MM.1S (cell line): ENCODE measurements at regions not wholly inside any gene's neighbourhood (a gene's known extent, or its start where the extent isn't known, plus 50 kb on each side); places are given as distances from the start of the nearest gene placed in this dataset.

Source experiments
- CTCF ChIP-seq: fragments of 300-600 bp; sonication (generic); IDR thresholded peaks from 2 replicates; pipeline ENCODE4 v1.5.1; 2016; ENCODE audit warnings: antibody characterized with exemption, low read length, mixed read lengths
- EZH2 ChIP-seq: fragments of 300-600 bp; sonication (generic); optimal IDR thresholded peaks from 2 replicates; pipeline ENCODE3; 2017; ENCODE audit warnings: low read depth, mild to moderate bottlenecking, antibody characterized with exemption, low read length, mixed read lengths

- TF ChIP-seq CTCF, result no peak
- TF ChIP-seq EZH2, result no peak
These were observed 123.6 kb downstream of the PDHA2 start for GRCh38 chr4:95963456-95963855.
